GM18868 (cell line): ENCODE measurements at regions not wholly inside any gene's neighbourhood (a gene's known extent, or its start where the extent isn't known, plus 50 kb on each side); places are given as distances from the start of the nearest gene placed in this dataset.
A peak's percentile ranks its signal among the peaks of the same experiment; 100 is the strongest.
"Not testable (repeated sequence)": the region's sequence is repeated elsewhere in the genome, so short reads cannot be mapped to it uniquely, and the experiment has no call there.

Source experiments
- ATAC-seq: cut with Tn5 transposase; IDR thresholded peaks from one replicate; pipeline ENCODE4 v1.9.1; 2021; ENCODE audit warnings: mild to moderate bottlenecking, moderate library complexity; ENCODE audit not compliant: unreplicated experiment

GRCh38 chr4:12492730-12493393 lies 991.3 kb downstream of the RAB28 start:
- ATAC-seq, result no peak

- ATAC-seq, result no peak
Measured at GRCh38 chr4:12488672-12489071, 995.5 kb downstream of the RAB28 start.

- no peak for ATAC-seq
Measured at GRCh38 chr4:12487000-12487399, 997.1 kb downstream of the RAB28 start.

- no peak for ATAC-seq
Measured at GRCh38 chr4:12472087-12472486, 1012.1 kb downstream of the RAB28 start.

GRCh38 chr4:12471193-12471592 lies 1012.9 kb downstream of the RAB28 start:
- no peak for ATAC-seq

- not testable (repeated sequence) for ATAC-seq
Measured at GRCh38 chr4:12461576-12461975, 1022.6 kb downstream of the RAB28 start.

- ATAC-seq, result no peak
Measured at GRCh38 chr4:12459126-12459525, 1025.0 kb downstream of the RAB28 start.

GRCh38 chr4:12458621-12459020 lies 1025.5 kb downstream of the RAB28 start:
- no peak for ATAC-seq

- ATAC-seq, result no peak
Measured at GRCh38 chr4:12452291-12452690, 1023.6 kb upstream of the HS3ST1 start.

- ATAC-seq, result no peak
Measured at GRCh38 chr4:12447451-12447850, 1018.8 kb upstream of the HS3ST1 start.

GRCh38 chr4:12446657-12447185 lies 1018.0 kb upstream of the HS3ST1 start:
- no peak for ATAC-seq

GRCh38 chr4:12446256-12446655 lies 1017.6 kb upstream of the HS3ST1 start:
- no peak for ATAC-seq

- no peak for ATAC-seq
Measured at GRCh38 chr4:12445711-12446235, 1017.1 kb upstream of the HS3ST1 start.

GRCh38 chr4:12439633-12440305 lies 1011.1 kb upstream of the HS3ST1 start:
- no peak for ATAC-seq

GRCh38 chr4:12431259-12431658 lies 1002.6 kb upstream of the HS3ST1 start:
- not testable (repeated sequence) for ATAC-seq

GRCh38 chr4:12421364-12421763 lies 992.7 kb upstream of the HS3ST1 start:
- no peak for ATAC-seq

- no peak for ATAC-seq
Measured at GRCh38 chr4:12416755-12417154, 988.1 kb upstream of the HS3ST1 start.

- no peak for ATAC-seq
Measured at GRCh38 chr4:12414181-12414812, 985.6 kb upstream of the HS3ST1 start.

GRCh38 chr4:12411072-12411471 lies 982.4 kb upstream of the HS3ST1 start:
- ATAC-seq, result no peak

GRCh38 chr4:12409507-12410190 lies 981.0 kb upstream of the HS3ST1 start:
- peak; percentile 58 for ATAC-seq

GRCh38 chr4:12408364-12408763 lies 979.7 kb upstream of the HS3ST1 start:
- no peak for ATAC-seq
